HG02852 (cell line): ENCODE measurements at regions not wholly inside any gene's neighbourhood (a gene's known extent, or its start where the extent isn't known, plus 50 kb on each side); places are given as distances from the start of the nearest gene placed in this dataset.

Experiments used
- ATAC-seq: cut with Tn5 transposase; IDR thresholded peaks from one replicate; pipeline ENCODE4 v1.9.1; 2021; ENCODE audit warnings: mild to moderate bottlenecking, moderate library complexity; ENCODE audit not compliant: unreplicated experiment

DNA sequence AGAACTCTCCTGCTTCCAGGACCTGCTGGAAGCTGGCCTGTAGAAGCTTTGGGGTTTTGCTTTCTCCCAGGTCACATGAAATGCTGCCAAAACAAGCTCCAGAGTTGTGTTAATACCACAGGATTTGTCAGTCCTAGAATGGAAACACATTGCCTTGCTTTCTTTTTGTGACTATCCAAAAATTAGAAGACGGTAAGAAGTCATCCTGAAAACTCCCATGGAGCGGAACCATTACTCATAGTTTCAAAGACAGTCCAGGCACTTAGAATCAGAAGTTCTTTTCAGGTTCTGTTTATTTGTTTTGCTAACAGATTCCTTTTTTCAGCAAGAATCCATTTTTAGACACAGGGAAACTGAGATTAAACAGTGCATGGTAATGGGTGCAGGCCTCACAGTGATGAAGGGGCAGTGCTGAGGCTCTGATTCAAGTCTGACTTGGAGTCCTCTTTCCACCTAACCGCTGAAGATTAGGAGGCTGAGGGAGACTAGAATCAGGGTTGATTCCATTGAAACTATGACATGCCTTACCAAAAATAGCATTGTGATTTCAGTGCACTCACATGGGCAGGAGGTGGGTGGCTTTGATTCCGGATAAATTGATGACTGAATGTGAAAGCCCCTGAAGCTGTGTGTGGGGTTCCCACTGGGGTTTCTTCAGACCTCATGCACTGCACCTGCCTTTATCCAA, 72.2 kb upstream of the NAA20 start:
- ATAC-seq, result peak; percentile 49

DNA sequence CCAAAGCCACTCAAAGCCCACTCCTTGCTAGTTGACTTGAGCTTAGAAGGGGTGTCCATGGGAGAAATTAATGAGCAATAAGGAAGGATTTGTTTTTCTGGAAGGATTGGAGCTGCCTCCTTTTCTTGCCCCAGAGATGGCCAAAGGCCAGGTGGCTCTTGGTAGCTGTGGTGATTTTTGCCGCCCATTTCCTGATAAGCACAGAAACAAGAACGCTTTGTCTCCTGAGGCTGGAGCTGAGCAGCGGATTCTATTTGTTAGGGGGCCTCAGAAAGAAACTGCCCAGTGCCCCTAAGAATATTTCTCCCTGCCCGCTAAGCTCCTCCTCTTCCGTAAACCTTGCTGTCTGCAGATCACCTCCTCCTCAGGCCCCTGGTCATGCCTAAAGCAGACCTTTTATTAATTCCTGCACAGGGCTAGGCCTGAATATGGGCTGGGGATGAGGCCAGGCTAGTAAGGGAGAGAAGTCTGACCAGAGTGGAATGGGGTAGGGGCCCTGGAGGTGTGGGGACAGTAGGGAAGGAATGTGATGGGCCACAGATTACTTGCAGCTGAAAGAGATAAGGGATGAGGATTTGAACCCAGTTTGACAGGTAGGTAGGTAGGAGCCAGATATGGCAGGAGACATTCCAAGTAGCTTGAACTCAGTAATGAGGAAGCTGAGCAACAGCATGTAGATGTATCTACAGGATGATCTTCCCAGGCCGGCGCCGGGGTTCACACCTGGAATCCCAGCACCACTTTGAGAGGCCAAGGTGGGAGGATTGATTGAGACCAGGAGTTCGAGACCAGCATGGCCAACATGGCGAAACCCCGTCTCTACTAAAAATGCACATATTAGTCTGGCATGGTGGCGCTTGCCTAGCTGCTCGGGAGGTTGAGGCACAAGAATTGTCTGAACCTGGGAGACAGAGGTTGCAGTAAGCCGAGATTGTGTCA, 71.2 kb upstream of the NAA20 start:
- ATAC-seq, result no peak

GRCh38 chr20:19947611-19948264, 69.4 kb upstream of the NAA20 start:
- ATAC-seq, result peak; percentile 75

DNA sequence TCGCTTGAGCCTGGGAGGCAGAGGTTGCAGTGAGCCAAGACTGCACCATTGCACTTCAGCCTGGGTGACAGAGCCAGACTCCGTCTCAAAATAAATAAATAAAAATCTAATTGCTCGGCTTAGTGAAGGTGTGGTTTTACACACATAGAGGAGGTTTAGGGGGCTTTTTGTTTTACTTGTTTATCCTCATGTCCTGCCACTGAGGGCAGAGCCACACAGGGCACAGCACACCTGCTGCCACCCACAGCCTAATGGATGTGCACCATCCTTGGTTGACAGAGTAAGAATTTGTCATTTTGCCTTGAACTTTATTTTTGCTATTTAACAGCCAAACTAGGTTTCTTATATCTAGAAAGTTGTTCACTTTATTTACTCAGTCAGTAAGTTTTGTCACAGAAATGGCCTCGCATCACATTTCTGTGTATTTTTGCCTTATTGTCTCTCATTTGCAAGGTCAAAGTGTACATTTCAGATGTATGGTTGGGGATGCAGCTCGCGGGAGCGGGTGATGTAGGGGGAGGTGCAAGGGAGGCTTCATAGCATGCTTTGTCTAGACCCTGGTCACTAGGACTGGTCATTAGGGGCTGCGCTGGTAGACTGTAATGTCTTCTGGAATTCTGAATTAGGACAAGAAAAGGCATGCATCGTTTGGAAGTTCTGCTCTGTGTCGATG, 67.8 kb upstream of the NAA20 start:
- ATAC-seq, result no peak

GRCh38 chr20:19950042-19950441, 67.1 kb upstream of the NAA20 start:
- ATAC-seq, result no peak

GRCh38 chr20:19952392-19952791, 64.8 kb upstream of the NAA20 start:
- ATAC-seq, result no peak

- ATAC-seq, result no peak
These were observed 63.6 kb upstream of the NAA20 start for GRCh38 chr20:19953606-19954005.

- no peak for ATAC-seq
These were observed 60.2 kb upstream of the NAA20 start for GRCh38 chr20:19956976-19957375.

DNA sequence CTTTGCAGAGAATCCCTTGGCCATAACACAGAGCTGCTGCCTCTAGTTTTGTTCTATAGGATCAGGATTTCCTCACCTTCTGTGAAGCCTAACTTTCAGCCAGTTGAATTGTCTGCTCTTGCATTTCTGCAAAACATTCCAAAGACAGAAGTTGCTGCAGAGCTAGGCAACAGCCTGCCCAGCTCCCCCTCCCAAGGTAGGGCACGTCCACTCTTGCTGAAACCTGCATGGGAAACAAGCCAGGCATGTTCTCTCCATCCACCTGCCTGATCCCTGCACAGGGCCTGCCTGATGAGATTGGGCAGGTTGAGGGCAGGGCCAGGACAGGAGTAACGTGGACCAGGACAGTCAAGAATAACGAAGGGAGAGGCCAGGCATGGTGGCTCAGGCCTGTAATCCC, 58.9 kb upstream of the NAA20 start:
- ATAC-seq, result no peak

GRCh38 chr20:19958928-19959327, 58.2 kb upstream of the NAA20 start:
- ATAC-seq, result no peak

DNA sequence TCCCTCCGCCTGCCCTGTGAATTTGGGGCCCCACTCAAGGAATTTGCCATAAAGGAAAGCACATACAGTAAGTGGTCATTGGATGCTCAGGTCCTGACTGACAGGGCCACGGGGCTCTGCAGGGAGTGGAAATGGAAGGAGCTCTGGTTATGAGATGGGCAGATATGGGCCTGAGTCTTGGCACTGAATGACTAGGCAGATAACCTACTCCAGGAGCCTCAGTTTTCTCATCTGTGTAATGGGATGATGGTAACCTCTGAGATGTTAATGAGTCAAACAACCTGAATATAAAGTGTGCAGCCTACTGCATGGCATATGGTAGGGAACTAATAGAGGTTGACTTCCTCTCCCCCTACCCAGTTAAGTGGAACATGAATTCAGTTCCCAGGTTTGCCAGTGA, 56.4 kb upstream of the NAA20 start:
- no peak for ATAC-seq

DNA sequence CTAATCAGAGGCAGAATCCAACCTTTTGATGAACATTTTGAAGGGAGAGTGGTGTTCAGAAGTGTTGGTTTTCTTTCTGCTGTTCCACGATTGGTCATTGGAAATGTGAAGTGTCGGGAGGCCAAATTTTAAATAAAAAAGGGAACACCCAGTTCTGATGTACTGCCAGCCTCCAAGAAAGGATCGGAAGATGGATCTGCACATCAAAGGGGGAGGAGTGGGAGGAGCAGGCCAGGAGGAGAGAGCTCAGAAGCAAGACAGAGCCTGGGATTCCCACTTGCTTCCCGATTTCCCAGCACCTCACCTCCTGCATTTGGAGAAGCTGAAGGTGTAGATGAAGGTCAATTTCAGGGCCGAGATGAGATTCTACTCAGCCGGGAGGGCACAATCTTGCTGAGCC, 55.9 kb upstream of the NAA20 start:
- ATAC-seq, result no peak

- no peak for ATAC-seq
These were observed 54.2 kb upstream of the NAA20 start for GRCh38 chr20:19962958-19963357.

DNA sequence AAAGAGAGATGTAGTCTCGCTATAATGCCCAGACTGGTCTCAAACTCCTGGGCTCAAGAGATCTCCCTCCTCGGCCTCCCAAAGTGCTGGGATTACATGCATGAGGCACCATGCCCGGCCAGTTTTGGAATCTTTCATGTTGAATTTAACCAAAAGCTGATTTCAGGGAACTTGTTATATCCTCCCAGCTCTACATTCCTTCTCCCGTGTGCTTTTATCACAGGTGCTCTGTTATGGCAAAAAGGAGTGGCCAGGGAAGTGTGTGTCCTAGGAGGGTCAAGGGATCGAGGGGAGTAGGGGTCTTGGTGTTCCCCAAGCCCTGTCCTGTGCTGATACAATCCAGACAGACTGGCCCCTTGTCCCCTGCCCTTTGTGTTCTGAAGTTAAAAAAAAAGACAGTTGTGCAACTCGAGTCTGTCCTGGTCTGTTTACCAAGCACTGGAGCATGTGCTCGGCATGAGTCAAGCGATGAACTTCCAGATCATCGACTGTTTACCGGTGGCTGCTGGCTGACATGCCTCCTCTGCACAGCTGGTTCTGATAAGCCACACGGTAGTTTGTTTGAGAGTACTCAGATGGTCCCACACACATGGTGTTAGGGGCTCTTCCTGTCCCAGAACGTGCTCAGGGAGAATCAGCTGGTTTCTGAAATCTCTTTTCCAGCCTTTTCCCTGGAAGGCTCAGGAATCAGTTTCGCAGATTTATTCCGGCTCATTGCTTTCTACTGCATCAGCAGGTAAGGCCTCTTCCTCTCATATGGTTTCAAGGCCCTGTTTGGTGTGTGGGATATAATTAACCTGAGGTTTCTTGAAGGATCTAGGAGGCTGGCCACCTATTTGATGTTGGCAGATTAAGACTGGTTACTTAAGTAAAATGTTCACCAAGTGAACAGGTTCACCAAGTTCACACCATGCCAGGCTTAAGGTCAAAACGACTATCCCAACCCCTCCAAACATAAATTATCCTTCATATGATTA, 52.6 kb upstream of the NAA20 start:
- no peak for ATAC-seq

- no peak for ATAC-seq
These were observed 50.3 kb upstream of the NAA20 start for GRCh38 chr20:19966840-19967239.
